GM19239 (cell line): ENCODE measurements at regions not wholly inside any gene's neighbourhood (a gene's known extent, or its start where the extent isn't known, plus 50 kb on each side); places are given as distances from the start of the nearest gene placed in this dataset.

Source experiments
- DNase-seq: peaks from one replicate; pipeline ENCODE4 v3.0.0; 2011; ENCODE audit warnings: low spot score; ENCODE audit not compliant: insufficient read length
- FAIRE-seq: peaks from 2 replicates; lab custom pipeline; 2011; peaks lifted over from hg19 to GRCh38; lab: Jason Lieb, UNC

DNA sequence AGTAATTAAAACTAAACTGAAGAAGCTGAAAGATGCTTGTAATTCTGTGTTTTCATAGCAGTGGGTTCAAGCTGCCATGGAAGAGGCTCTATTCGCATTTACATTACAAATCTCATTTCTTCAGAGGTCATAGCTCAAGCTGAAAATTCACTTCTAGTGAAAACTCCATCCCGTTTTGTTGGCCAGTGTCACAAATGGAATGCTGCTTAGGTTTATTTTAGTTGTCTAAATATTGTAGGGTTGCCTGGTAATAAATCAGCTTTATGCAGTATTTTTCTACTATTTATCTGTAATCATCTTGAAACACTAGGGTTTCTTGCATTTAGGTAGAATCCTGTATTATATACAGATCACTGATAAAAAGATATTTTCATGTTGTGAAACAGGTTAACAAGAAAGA is 240.6 kb downstream of the PTBP2 start:
- FAIRE-seq, result no peak
- DNase-seq, result no peak

DNA sequence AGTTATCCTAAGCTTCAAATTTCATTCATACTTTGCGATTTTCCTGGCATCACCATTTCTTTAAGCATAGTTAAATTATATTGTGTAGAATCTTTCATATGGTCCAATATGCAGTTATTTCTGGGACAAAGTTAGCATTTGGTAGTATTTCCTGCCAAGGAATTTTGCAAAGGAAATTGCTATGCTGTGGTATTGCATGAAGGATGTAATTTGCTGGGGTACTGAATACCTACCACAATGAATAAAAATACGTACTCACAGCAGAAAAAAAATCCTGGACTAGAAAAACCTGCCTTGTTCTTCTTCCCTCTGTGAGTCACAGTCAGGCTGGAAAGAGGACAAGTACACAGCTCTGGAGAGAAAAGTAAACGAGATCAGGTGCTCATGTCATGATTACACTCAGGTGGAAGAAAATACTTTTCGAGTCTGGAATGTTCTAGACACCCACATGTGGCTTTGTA is 241.2 kb downstream of the PTBP2 start:
- FAIRE-seq, result no peak
- no peak for DNase-seq

GRCh38 chr1:96964761-96965160 is 243.2 kb downstream of the PTBP2 start:
- FAIRE-seq (no peak), DNase-seq (no peak)

- peak; percentile 10 for DNase-seq
- peak; percentile 28 for FAIRE-seq
Measured at GRCh38 chr1:96966536-96967138, 245.1 kb downstream of the PTBP2 start.

DNA sequence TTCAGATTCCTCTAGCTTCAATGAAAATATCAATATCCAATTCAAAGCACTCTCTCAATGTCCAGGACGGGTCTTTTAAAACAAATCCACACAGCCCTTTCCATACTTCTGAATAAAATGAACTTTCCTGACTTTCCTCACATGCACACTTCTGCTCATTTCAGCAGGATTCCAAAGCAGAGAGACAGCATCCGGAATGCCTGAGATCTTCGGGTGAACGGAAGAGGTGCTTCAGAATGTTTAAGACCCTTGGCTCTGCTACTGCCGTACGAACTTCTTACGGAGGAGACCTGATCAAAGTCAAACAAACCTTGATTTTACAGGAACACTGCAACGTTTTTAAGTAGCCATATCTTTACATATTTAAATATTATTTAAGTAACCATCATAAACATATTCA is 245.7 kb downstream of the PTBP2 start:
- FAIRE-seq, result no peak
- no peak for DNase-seq

GRCh38 chr1:96968541-96968940 is 247.0 kb downstream of the PTBP2 start:
- no peak for DNase-seq
- FAIRE-seq, result no peak

DNA sequence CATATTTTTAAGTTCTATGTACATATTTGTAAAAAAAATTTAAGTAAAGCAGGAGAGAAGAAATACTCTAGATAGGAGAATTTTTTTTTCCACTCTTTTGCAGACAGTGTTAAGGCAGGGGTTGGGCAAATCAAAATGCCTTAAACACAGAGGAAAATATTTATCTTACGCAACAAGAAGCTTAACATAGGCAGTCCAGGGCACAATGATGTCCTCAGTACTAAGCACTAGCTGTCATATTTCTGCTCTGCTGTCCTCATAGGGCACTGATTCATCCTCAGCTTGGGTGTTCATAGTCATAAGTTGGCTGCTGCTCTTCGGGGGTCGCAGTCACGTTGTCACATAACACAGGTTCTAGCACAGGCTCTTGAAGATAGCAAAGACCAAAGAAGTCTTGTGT is 247.4 kb downstream of the PTBP2 start:
- DNase-seq, result no peak
- FAIRE-seq, result no peak

DNA sequence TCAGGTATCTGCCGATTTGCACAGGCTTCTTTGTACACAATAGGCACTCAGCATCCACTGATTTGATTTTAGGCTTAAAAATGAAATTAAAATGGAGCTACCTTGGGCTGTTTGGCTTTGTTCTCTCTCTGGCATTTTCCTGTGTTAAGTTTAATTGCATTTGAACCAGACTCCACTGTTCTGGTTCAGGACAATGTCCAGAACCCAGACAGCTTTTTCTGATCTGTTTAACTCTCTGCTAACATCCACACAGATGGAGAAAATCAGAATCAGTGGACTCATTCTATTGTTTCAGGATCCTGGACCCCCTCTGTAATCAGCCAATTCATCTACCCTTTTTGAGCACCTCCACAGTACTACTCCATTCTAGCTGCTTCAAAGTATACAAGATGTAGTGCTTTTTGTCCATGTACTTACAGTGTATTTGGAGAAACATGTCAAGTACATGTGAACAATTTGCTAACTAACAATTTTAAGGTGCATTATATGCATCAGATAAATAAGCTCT is 248.1 kb downstream of the PTBP2 start:
- no peak for DNase-seq
- no peak for FAIRE-seq

- DNase-seq (no peak), FAIRE-seq (no peak)
Measured at GRCh38 chr1:96971439-96971838, 249.9 kb downstream of the PTBP2 start.

DNA sequence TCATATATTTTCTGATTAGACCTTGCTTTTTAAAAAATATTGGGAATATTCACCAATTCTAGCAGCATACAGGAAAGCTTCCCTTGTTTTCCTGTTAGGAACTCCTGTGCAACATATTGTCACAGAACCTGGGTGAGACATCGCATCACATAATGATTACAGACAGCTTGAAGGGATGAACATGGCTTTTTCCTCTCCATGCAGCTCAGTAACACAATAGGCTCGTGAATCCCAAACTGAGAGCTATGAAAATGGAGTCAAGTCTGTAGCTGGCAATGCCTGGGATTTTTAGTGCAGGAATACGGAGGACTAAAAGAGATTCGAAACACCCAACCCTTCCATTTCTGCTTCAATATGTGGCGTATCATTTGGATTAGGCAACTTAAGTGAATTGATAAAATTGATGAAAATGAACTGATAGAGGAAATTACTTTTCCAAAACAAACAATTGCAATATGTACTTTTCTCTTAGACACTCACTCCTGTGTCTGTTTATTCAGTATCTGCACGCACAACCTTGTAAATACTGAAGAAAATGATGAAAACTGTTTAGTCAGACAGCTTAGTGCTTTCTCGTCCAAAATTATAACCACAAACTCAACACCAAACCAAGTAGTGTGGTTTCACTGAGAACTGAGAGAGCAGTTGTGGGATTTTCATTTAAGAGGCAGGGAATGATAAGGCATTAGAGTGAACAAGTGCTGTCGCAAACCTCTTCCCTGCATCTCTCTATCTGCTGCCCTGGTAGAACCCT is 250.4 kb downstream of the PTBP2 start:
- no peak for DNase-seq
- no peak for FAIRE-seq

GRCh38 chr1:96973605-96974004 is 252.0 kb downstream of the PTBP2 start:
- FAIRE-seq (no peak), DNase-seq (no peak)

DNA sequence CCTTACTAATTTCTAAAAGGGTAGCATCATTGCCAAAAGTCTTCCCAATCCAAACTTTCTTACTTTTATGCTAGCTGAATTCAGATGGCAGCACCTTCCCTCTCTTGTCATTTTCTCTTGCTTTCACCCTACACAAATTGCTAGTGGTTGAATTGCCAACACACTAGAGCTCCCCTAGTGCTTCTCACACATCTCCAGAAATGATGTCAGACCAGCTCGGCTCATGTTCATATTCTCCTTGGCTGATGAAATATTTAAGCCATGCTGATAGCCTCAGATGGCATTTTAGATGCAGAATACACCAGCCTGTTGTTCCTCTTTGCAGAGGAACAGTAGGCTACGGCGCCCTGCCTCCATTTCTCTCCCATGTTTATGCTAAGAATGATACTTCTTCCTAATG is 256.9 kb downstream of the PTBP2 start:
- no peak for FAIRE-seq
- DNase-seq, result no peak

GRCh38 chr1:96978901-96979300 is 257.3 kb downstream of the PTBP2 start:
- DNase-seq (no peak), FAIRE-seq (no peak)

DNA sequence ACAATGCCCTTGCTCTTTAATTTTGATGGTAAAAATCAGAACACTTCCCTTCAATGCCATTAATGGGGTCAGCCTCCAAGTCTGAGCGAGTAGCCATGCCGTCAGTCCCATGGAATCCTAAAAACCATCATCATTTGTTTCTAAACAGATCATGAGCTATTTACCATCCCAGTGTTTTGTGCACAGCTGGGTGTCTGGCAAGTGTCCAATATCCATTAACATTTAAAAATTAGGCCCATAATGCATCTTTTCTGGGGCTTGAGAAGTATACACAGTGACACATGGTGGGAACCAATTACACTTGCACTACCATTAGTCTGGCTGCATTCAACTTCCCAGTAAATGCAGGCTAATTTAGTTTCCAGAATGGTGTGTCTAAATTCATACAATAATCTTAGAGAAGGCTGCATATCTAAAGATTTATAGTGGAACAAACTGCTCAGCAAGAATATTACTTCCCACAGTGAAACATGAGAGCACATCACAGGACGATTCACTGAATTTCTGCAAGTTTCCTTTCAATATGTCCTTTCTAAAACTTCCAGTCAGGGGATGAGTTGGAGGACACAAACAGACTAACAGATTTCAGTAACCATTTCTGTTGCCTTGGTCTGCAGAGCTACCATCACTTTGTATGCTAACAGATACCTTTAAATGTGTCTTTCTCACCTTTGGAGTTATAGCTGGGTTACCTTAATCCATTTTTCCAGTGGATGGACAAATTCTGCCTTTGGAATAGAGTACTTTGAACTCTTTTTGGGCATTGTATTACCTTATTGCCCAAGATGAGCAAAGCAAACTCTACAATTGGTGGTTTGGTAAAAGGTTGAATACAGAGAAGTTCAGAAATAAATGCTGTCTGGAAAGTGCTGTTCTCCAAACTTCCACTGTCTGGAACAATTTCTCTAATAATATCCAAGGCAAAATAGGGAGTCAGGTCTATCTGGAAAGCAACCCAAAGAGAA is 258.0 kb downstream of the PTBP2 start:
- FAIRE-seq (no peak), DNase-seq (no peak)

- FAIRE-seq (no peak), DNase-seq (no peak)
Measured at GRCh38 chr1:96980448-96980847, 258.9 kb downstream of the PTBP2 start.

DNA sequence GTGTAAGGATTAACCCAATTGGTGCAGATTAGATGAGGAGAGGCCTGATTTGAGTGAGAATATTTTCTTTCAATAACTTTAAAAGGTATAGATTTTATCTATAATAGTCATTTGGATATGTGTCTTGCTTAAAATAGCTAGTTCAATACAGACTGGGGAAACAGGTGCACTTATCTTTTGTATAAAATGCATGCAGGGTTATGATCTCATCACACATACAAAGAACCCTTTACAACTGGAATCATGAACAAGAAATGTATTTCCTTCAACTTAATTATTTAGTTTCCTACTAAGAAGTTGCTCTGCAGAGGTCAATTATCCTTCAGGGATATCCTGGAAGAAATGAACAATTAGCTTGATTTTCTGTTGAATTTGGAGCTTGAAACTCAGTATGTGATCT is 259.6 kb downstream of the PTBP2 start:
- FAIRE-seq (no peak), DNase-seq (no peak)

GRCh38 chr1:96982118-96982517 is 260.5 kb downstream of the PTBP2 start:
- no peak for DNase-seq
- no peak for FAIRE-seq

GRCh38 chr1:96983866-96984265 is 262.3 kb downstream of the PTBP2 start:
- FAIRE-seq, result no peak
- DNase-seq, result no peak

DNA sequence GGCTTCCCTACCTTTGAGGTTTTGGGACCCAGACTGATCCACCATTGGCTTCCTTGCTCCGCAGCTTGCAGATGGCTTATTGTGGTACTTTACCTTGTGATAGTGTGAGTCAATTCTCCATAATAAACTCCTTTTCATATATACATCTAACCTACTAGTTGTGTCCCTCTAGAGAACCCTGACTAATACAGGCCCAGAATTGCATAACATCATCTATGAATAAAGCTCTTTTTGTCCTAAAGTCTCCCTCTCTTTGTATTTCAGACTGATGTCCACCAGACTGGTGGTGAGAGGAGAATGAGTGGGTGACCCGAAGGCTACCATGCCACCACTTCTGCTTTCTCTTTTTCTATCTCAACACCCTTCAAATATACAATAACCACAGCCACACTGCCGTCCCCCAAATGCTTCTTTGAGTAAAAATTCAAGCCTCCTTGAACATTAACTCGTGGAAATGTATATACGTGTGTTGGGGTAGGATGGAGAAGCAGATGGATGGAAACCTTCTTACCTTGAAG is 265.7 kb downstream of the PTBP2 start:
- no peak for DNase-seq
- FAIRE-seq, result no peak

- no peak for FAIRE-seq
- no peak for DNase-seq
Measured at GRCh38 chr1:96989302-96989701, 267.7 kb downstream of the PTBP2 start.
